HG03460 (cell line): ENCODE measurements at regions not wholly inside any gene's neighbourhood (a gene's known extent, or its start where the extent isn't known, plus 50 kb on each side); places are given as distances from the start of the nearest gene placed in this dataset.
"Not testable (repeated sequence)": the region's sequence is repeated elsewhere in the genome, so short reads cannot be mapped to it uniquely, and the experiment has no call there.

ENCODE experiments used
- ATAC-seq: cut with Tn5 transposase; IDR thresholded peaks from one replicate; pipeline ENCODE4 v1.9.1; 2021; ENCODE audit not compliant: unreplicated experiment

- no peak for ATAC-seq
These were observed 343.4 kb upstream of the PRICKLE1 start for GRCh38 chr12:42932936-42933335.

GRCh38 chr12:42926232-42926631, 336.7 kb upstream of the PRICKLE1 start:
- ATAC-seq: no peak

GRCh38 chr12:42924482-42924881, 334.9 kb upstream of the PRICKLE1 start:
- no peak for ATAC-seq

GRCh38 chr12:42923583-42923982, 334.0 kb upstream of the PRICKLE1 start:
- ATAC-seq: no peak

- no peak for ATAC-seq
These were observed 333.6 kb upstream of the PRICKLE1 start for GRCh38 chr12:42923156-42923555.

GRCh38 chr12:42922505-42922850, 332.9 kb upstream of the PRICKLE1 start:
- ATAC-seq: no peak

GRCh38 chr12:42921741-42922504, 332.4 kb upstream of the PRICKLE1 start:
- ATAC-seq: no peak

- ATAC-seq: no peak
These were observed 330.1 kb upstream of the PRICKLE1 start for GRCh38 chr12:42919691-42920090.

- no peak for ATAC-seq
These were observed 328.9 kb upstream of the PRICKLE1 start for GRCh38 chr12:42918443-42918842.

- no peak for ATAC-seq
These were observed 326.6 kb upstream of the PRICKLE1 start for GRCh38 chr12:42916143-42916542.

GRCh38 chr12:42915426-42915825, 325.9 kb upstream of the PRICKLE1 start:
- no peak for ATAC-seq

GRCh38 chr12:42912367-42912766, 322.8 kb upstream of the PRICKLE1 start:
- no peak for ATAC-seq

GRCh38 chr12:42910656-42911055, 321.1 kb upstream of the PRICKLE1 start:
- ATAC-seq: no peak

GRCh38 chr12:42908712-42909111, 319.2 kb upstream of the PRICKLE1 start:
- ATAC-seq: no peak

- not testable (repeated sequence) for ATAC-seq
These were observed 317.3 kb upstream of the PRICKLE1 start for GRCh38 chr12:42906801-42907200.

- ATAC-seq: no peak
These were observed 315.8 kb upstream of the PRICKLE1 start for GRCh38 chr12:42905419-42905705.

- no peak for ATAC-seq
These were observed 315.3 kb upstream of the PRICKLE1 start for GRCh38 chr12:42904683-42905418.

- no peak for ATAC-seq
These were observed 314.2 kb upstream of the PRICKLE1 start for GRCh38 chr12:42903736-42904135.

GRCh38 chr12:42902001-42902400, 312.5 kb upstream of the PRICKLE1 start:
- no peak for ATAC-seq

GRCh38 chr12:42893803-42894202, 304.3 kb upstream of the PRICKLE1 start:
- ATAC-seq: no peak

GRCh38 chr12:42892702-42893551, 303.4 kb upstream of the PRICKLE1 start:
- ATAC-seq: no peak

- ATAC-seq: no peak
These were observed 298.1 kb upstream of the PRICKLE1 start for GRCh38 chr12:42887657-42888056.
